Activated naive CD4-positive, alpha-beta T cell treated with anti-CD3 and anti-CD28 coated beads, Interleukin-2, amount 50 U/mL, for 24 hours (primary cell): ENCODE measurements at regions not wholly inside any gene's neighbourhood (a gene's known extent, or its start where the extent isn't known, plus 50 kb on each side); places are given as distances from the start of the nearest gene placed in this dataset.

Experiments used
- H3K27ac Mint-ChIP-seq: one replicate; pipeline ENCODE4 v1.8.0; 2021; ENCODE audit warnings: mild to moderate bottlenecking, mixed read lengths
- H3K27me3 Mint-ChIP-seq: one replicate; pipeline ENCODE4 v1.8.0; 2021; ENCODE audit warnings: mixed read lengths
- H3K36me3 Mint-ChIP-seq: one replicate; pipeline ENCODE4 v1.8.0; 2021; ENCODE audit warnings: mixed read lengths
- H3K4me1 Mint-ChIP-seq: one replicate; pipeline ENCODE4 v1.8.0; 2021; ENCODE audit warnings: mixed read lengths
- H3K4me3 Mint-ChIP-seq: one replicate; pipeline ENCODE4 v1.8.0; 2021; ENCODE audit warnings: mild to moderate bottlenecking, mixed read lengths
- H3K9me3 Mint-ChIP-seq: one replicate; pipeline ENCODE4 v1.8.0; 2021; ENCODE audit warnings: mixed read lengths

DNA sequence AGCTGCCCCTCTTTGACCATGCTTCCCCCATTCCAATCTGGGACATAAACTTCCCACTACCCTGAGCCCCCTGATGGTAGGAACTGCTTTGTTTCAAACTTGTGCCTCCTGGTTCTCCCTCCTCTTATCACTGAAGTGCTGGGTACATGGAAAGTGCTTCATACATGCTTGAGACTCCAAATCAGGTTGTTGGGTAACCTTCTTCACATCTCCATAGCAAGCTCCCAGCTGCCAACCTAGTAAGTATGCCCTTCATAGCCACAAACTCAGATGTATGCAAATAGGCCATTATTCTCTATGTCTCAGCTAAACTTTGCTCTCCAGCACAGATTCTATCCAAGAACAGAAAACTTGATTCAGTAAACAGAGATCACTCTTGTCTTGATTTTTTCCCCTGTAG lies 310.6 kb upstream of the IRX3 start:
- no peaks in the 10 kb centered on the region for H3K4me1 Mint-ChIP-seq
- peaks cover 22% of the 10 kb centered on the region for H3K27me3 Mint-ChIP-seq
- H3K9me3 Mint-ChIP-seq = peaks cover 22% of the 10 kb centered on the region
- no peaks in the 10 kb centered on the region for H3K36me3 Mint-ChIP-seq
- H3K27ac Mint-ChIP-seq = no peak overlapping the region
- no peak overlapping the region for H3K4me3 Mint-ChIP-seq

DNA sequence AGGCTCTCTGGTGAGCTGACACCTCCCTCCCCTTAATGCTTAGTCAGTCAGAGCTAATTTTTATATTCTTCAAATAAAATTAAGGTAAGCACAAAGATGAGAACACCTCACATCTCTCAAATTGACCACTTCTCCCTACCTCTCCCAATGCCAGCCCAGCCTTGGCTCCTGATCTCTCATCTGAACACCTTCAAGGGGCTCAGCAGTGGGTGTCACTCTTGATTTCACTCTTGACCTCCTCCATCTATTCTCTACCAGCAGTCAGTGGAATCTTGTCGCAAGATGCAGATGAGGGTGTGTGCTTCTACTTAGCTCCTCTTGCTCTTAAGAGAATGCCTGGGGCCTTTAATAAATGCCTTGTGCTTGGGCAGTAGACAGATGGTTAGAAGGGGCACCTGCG lies 309.0 kb upstream of the IRX3 start:
- peaks cover 18% of the 10 kb centered on the region for H3K9me3 Mint-ChIP-seq
- H3K27me3 Mint-ChIP-seq = peaks cover 22% of the 10 kb centered on the region
- no peak overlapping the region for H3K4me3 Mint-ChIP-seq
- H3K4me1 Mint-ChIP-seq = no peaks in the 10 kb centered on the region
- no peak overlapping the region for H3K27ac Mint-ChIP-seq
- no peaks in the 10 kb centered on the region for H3K36me3 Mint-ChIP-seq

DNA sequence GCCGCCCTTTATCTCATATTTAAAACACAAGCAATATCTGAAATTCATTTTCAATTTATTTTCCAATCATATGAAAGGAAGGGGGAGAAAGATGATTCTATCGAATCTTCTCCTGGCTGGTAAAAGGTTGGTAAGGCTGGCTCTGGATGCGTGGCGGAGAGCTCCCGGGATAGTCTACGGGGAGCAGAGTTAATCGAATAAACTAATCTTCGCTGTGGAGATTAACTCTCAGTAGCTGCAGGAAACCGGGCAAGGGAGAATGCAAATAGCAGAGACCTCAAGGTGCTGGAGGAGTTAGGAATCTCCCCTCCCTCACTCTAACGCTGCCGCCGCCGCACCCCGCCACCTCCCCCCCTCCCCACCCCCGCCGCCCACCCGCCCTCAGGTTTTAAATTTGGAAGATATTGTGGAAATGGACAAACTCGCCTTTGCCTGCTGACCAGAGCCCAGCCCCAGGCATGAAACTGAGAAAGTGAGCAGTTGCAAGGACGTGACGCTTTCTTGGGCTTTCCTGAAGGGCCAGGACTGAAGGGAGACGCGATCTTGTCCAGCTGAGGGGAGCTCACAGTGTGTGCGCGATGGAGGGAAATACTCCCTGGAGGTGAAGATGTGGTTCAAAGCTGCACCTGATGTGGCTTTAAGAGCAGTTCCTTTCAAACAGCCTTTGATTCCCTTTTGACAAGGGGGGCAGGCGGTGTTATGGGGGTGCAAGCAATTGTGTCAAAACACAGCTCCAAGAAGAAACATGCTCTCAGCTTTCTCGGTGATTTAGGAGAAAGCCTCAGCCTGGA lies 308.2 kb upstream of the IRX3 start:
- H3K9me3 Mint-ChIP-seq = peaks cover 12% of the 10 kb centered on the region
- H3K27ac Mint-ChIP-seq = no peak overlapping the region
- peaks cover 22% of the 10 kb centered on the region for H3K27me3 Mint-ChIP-seq
- no peak overlapping the region for H3K4me3 Mint-ChIP-seq
- H3K4me1 Mint-ChIP-seq = no peaks in the 10 kb centered on the region
- H3K36me3 Mint-ChIP-seq = no peaks in the 10 kb centered on the region

DNA sequence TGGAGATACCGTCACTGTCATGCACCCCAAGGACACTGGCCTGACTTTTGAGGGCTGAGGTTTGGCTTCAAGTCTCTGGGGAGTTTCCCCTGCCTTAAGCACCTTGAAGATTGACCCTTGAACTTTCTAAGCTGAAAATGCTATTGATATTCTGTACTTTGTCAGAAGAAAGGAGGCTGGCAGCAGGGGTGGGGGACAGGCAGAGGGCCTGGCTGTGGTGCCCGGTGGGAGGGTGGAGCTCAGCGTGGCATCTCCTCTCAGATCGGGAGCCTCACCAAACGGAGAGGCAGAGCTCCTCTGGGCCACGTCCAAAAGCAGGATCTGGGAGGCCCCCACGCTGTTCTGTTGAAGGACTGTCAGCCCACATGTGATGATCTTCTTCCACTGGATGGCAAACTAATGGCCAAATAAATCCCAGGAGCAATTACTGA lies 305.2 kb upstream of the IRX3 start:
- no peak overlapping the region for H3K27ac Mint-ChIP-seq
- H3K4me1 Mint-ChIP-seq = no peaks in the 10 kb centered on the region
- no peak overlapping the region for H3K4me3 Mint-ChIP-seq
- no peaks in the 10 kb centered on the region for H3K9me3 Mint-ChIP-seq
- H3K27me3 Mint-ChIP-seq = peaks cover 22% of the 10 kb centered on the region
- no peaks in the 10 kb centered on the region for H3K36me3 Mint-ChIP-seq

DNA sequence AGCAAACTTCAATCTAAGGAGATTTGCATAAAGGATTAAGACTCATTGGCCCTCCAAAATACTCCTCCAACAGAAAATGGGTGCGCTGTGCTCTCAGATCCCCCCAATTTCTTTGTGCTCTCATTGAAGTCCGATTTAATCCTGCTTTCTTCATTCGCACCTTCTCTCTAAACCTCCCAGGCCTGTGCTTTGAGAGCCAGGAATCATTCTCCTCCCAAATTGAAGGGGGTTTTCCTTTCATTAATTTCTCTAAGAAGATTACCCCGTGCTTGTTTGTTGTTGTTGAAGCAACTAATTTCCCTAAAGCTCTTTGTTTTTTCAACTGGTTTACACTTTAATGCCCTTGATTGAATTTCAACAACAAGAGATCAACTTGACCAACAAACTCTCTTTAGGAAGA lies 304.2 kb upstream of the IRX3 start:
- H3K27ac Mint-ChIP-seq = no peak overlapping the region
- H3K27me3 Mint-ChIP-seq = peaks cover 18% of the 10 kb centered on the region
- H3K9me3 Mint-ChIP-seq = no peaks in the 10 kb centered on the region
- H3K4me3 Mint-ChIP-seq = no peak overlapping the region
- H3K36me3 Mint-ChIP-seq = no peaks in the 10 kb centered on the region
- H3K4me1 Mint-ChIP-seq = no peaks in the 10 kb centered on the region

DNA sequence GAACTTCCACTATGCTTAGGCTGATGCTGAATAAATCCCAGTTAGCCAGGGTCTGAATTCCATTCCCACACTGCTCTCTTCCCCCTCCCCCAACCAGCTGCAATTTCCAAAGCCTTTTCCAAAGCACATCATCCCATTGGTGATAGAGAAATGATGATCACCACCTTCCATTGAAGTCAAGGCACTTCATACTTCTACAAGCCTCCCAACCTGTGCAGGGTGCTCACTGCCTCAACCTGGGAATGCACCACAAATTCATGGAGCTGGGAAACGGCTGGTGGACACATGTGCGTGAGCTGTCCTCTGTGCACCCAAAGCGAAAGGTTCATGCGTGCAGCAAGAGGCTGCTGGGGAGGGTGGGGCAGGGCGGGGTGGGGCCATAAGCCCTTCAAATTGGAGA lies 302.7 kb upstream of the IRX3 start:
- H3K4me1 Mint-ChIP-seq = no peaks in the 10 kb centered on the region
- no peak overlapping the region for H3K4me3 Mint-ChIP-seq
- no peaks in the 10 kb centered on the region for H3K9me3 Mint-ChIP-seq
- no peaks in the 10 kb centered on the region for H3K36me3 Mint-ChIP-seq
- H3K27ac Mint-ChIP-seq = no peak overlapping the region
- H3K27me3 Mint-ChIP-seq = peaks cover 15% of the 10 kb centered on the region

DNA sequence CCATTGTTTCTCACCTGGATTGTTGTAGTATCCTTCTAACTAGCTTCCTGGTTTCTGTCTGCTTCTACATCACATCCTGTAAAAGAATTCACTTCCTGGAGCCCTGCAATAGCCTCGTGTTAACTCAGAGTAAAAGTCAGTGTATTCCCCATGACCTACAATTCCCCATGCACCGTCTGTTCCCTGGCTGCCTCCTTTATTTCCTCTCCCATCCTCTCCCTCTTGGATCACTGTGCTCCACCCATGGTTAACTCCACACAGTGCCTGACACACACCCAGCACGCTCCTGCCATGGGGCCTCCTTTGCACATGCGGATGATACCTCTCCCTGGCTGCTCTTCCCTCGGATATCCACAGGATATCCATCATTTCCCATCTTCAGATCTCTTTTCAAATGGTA lies 301.4 kb upstream of the IRX3 start:
- no peak overlapping the region for H3K4me3 Mint-ChIP-seq
- H3K27ac Mint-ChIP-seq = no peak overlapping the region
- peaks cover 11% of the 10 kb centered on the region for H3K27me3 Mint-ChIP-seq
- no peaks in the 10 kb centered on the region for H3K9me3 Mint-ChIP-seq
- H3K4me1 Mint-ChIP-seq = no peaks in the 10 kb centered on the region
- no peaks in the 10 kb centered on the region for H3K36me3 Mint-ChIP-seq

DNA sequence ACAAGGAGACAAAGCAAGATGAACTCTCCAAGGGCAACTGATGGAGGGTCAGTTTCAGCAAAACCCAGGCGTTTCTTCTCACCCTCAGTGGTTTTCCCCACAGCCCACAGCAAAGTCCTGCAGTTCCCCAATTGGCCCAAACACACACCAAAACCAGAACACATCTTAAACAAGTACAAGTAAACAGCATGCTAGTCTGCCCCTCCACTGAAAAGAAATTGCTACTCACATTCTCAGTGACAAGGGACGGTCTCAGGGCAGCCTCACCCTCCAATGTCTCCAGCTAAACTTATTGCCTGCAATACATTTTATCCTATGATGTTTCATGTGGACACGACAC lies 300.6 kb upstream of the IRX3 start:
- Mint-ChIP-seq H3K27ac (no peak overlapping the region), H3K4me3 (no peak overlapping the region), H3K36me3 (no peaks in the 10 kb centered on the region), H3K9me3 (no peaks in the 10 kb centered on the region), H3K4me1 (no peaks in the 10 kb centered on the region), H3K27me3 (peaks cover 10% of the 10 kb centered on the region)

DNA sequence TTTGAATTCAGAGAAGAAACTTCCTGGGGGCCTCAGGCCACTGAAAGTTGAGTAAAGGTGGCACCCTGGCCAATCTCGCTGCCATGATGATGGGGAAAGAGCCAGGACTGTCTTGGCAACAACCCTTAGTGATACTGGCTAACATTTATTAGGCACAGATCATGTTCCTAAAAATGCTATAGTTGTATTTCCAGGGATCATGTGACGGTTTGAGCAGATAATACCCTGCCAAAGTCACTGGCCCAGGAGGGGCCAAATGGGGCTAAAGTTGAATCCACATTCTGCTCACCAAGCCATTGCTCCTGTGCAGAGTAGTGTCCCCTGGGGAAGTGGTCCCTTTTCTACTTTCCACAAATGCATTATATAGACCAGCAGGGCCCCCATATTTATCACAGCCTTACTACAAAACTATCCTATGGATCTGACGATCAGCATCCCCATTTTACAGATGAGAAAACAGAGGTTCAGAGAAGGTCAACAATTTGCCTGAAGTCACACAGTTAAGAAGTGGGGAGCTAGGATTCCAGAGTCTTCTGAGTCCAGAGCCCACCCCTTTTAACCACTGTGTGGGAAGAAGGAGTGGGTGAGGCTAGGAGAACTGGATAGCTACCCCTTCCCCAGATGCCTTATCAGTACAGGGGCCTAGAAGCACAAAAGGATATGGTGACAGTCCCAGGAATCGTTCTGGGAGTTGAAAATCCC lies 300.0 kb upstream of the IRX3 start:
- peaks cover 10% of the 10 kb centered on the region for H3K27me3 Mint-ChIP-seq
- H3K4me1 Mint-ChIP-seq = no peaks in the 10 kb centered on the region
- H3K36me3 Mint-ChIP-seq = no peaks in the 10 kb centered on the region
- H3K9me3 Mint-ChIP-seq = no peaks in the 10 kb centered on the region
- no peak overlapping the region for H3K27ac Mint-ChIP-seq
- H3K4me3 Mint-ChIP-seq = no peak overlapping the region

DNA sequence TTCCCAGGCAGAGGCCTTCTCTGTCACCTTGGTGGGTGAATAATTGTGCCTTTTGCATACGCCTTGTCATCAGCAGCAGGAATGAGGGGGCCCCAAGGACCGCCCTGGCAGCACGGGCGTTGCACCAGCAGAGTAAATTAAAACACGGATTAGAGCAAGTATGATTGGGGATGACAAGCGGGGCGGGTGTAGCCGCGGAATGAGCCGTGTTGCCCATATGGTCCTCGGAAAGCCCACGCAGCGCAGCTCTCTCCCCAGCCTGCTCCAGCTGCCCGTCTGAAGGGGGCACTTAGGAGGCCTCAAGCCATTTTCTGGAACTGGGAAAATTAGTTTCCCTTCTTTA lies 299.4 kb upstream of the IRX3 start:
- Mint-ChIP-seq H3K27ac (no peak overlapping the region), H3K4me3 (no peak overlapping the region), H3K36me3 (no peaks in the 10 kb centered on the region), H3K4me1 (no peaks in the 10 kb centered on the region), H3K9me3 (no peaks in the 10 kb centered on the region), H3K27me3 (peaks cover 10% of the 10 kb centered on the region)

DNA sequence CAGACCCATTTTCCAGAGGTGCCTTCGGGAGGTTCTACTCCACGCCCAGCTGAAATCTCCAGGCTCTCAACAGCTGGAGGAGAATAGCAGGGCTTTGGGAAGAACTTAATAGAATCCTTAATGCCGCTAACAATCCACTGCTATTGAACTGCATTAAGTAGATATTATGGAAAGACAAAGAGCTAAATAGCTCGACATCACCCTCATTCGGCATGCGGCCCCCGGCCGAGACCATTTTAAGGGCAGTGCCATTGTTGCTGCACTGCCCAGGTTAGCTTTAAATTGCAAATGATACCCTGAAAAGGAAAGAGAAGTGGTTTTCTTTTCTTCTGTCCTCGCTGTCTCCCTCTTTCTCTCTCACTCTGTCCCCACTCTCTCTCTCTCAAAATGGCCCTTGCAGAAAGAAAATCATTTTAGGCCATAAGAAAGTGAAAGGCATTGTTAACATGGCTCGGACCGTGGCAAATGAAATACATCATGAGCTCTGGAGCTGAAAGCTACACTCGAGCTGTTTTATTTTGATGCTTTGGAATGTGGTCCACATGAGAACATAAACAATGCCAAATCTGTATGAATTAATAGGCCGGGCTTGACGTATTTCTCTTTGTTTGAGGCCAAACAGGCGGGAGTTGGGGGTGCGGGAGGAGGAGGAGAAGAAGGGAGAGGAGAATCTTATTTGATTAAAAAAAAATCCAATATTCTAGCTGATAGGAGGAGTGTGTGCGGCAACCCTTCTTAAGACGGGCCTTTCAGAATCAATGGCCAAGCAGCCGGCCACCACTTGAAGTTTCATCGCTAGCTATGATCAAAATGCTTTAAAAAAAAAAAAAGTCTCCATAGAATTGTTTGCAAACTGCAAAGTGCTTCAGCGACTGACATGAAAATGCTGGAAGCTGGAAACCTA lies 298.8 kb upstream of the IRX3 start:
- Mint-ChIP-seq H3K36me3 (no peaks in the 10 kb centered on the region), H3K27ac (no peak overlapping the region), H3K4me1 (no peaks in the 10 kb centered on the region), H3K4me3 (no peak overlapping the region), H3K27me3 (peaks cover 8% of the 10 kb centered on the region), H3K9me3 (no peaks in the 10 kb centered on the region)

DNA sequence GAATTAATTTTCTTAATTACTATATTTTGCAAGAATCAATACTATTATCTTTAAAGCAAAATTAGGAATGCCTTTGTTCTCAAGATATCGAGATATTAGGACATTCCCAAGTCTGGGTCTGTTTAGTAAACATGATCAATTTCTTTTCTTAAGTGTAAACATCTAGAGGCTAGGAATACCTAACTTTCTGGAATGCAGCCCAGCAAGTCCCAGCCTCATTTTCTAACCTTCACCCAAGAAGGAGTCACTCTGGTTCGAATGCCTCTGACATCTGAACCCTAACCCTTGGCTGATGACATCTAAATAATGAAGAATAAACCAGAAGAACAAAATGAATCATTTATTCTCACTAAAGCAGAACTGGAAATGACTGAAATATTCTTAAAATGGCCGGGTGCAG lies 297.5 kb upstream of the IRX3 start:
- Mint-ChIP-seq H3K4me1 (no peaks in the 10 kb centered on the region), H3K27ac (no peak overlapping the region), H3K36me3 (no peaks in the 10 kb centered on the region), H3K4me3 (no peak overlapping the region), H3K9me3 (no peaks in the 10 kb centered on the region), H3K27me3 (peaks cover 8% of the 10 kb centered on the region)

DNA sequence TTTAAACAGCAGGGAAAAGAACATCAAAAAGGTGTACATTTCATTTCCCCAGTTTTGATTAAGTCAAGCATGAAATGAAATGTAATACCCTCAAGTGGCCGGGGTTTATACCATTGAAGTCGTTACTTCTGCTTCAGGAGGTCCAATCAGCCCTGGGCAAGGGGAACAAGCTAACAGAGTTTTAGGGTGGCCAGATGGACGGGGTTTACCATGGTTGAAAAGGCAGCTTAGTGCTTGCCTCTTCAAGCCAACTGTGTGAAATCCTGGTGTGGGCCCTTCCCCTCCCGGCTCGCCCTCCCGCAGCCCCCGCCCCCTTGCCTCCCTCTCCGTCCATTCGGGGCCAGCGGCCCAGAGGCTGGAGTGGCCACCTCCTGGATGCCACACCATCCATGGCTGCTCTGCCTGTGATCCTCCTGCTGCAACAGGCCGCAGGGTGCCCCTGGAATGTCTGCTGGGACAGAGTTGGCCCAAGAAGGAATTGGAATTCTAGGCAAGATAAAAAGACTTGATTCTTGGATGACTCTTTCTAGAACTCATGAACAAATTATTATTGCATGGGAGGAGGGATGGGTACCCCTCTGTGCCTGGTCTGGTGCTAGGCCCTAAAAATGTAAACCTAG lies 296.2 kb upstream of the IRX3 start:
- H3K4me1 Mint-ChIP-seq = no peaks in the 10 kb centered on the region

DNA sequence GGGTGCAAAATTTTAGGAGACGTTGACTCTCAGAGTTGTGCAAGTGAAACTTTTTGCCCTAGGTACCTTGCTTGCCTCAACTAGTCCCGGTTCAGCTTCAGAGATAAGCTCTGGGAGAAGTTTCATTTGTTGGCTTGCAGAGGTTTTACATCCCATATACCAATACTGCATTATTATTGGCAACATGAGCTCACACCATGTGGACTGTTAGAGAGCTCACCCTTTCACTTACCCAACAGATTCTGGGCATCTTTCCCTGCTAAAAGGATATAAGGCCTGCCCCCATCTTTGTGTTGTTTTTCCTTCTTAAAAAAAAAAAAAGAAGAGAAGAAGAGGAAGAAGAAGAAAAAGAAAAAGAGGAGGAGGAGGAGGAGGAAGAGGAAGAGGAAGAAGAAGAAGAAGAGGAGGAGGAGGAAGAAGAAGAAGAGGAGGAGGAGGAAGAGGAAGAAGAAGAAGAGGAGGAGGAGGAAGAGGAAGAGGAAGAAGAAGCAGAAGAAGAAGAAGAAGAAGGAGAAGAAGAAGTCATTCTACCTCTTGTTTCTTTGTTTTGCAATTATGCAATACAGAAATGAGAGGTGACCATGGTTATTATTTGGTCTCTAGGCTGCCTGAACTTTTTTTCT lies 292.6 kb upstream of the IRX3 start:
- H3K27ac Mint-ChIP-seq = no peak overlapping the region
- no peaks in the 10 kb centered on the region for H3K4me1 Mint-ChIP-seq
- H3K4me3 Mint-ChIP-seq = no peak overlapping the region

More for the DNA sequence above, 296.2 kb upstream of the IRX3 start:
- Mint-ChIP-seq H3K4me3 (no peak overlapping the region), H3K9me3 (no peaks in the 10 kb centered on the region), H3K27ac (no peak overlapping the region), H3K36me3 (no peaks in the 10 kb centered on the region), H3K27me3 (peaks cover 16% of the 10 kb centered on the region)

DNA sequence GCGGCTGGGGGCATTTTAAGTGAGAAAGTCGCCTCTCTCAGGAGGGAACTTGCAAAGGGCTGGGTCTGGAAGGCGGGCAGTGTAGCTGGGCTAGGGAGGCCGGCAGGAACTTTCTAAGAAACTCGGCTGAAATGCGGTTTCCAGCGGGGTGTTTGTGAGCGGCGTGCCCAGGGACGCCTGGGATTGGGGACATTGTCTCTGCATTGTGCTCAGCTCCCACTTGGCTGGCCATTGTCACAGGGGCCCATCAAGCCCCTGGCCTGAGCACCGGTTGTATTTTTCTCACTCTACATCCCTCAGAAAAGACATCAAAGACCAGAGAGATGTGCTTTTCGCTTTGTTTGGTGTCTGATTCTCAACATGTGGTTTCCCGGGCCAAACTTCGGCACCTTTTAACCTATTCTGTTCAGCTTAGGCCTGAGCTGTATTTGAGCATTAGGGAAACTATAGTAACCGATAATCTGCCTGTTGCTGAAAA lies 291.1 kb upstream of the IRX3 start:
- Mint-ChIP-seq H3K27me3 (peaks cover 24% of the 10 kb centered on the region), H3K9me3 (no peaks in the 10 kb centered on the region), H3K36me3 (no peaks in the 10 kb centered on the region), H3K4me1 (no peaks in the 10 kb centered on the region), H3K27ac (no peak overlapping the region), H3K4me3 (no peak overlapping the region)

More for the DNA sequence above, 292.6 kb upstream of the IRX3 start:
- peaks cover 25% of the 10 kb centered on the region for H3K27me3 Mint-ChIP-seq
- no peaks in the 10 kb centered on the region for H3K36me3 Mint-ChIP-seq
- no peaks in the 10 kb centered on the region for H3K9me3 Mint-ChIP-seq
